ENCODE measurements at regions not wholly inside any gene's neighbourhood (a gene's known extent, or its start where the extent isn't known, plus 50 kb on each side); places are given as distances from the start of the nearest gene placed in this dataset.

DNA sequence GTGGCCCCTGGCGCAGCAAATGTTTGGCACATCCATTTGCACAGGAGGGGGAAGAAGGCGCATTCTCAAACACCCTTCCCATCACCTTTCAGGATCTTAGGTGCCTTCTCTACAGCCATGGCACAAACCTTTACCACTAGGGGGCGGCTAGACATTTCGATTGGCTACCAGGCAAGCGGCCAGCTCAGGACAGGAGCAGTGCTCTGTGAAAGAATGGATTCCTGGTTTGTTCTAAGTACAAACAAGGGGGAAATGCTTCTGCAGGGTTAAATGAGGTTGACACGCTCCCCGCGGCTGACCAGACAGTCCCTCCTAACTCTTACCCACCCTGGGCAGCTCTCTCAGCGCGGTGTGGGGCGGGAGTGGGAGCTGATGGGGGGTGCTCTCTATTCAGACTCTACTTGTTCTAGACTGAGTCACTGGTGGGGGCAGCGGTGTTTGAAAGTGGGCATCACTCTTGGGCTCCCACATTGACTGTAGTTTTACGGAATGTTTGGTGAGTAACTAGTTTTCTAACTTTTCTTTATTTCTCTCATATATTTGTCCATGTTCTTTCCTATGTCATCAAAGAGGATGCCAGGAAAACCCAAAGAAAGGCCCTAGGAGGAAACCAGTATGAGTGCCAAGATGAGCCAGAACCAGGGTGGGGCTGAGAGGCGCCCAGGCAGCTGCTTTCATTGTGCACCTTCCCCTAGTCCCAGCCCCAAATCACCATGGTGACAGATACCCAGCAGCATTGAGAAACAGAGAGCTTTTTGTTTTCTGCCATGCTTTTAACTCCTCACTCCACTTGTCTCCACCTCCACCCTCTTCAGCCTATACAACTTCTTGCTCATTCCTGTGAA lies 61.4 kb upstream of the GPR158 start:
- intact Hi-C loops (cut with micrococcal nuclease) = loop anchor here (2.0 kb wide), 1 partner anchor 113 kb away; no protein-coding TSS in a partner anchor

DNA sequence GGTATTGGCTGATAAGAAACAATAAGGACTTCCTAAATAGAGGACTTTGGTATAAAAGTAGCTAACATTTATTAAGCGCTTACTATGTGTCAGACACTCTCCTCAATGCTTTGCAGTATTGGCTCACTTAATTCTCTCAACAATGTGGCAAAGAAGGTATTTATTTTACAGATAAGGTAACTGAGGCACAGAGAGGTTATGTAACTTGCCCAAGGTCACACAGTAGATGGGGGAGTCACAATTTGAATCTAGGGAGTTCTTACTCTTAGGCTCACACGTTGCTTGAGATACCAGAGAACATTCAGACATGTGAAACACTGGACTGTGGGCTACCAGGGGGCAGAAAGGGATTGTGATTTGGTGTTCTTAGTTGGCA lies 60.8 kb upstream of the GPR158 start:
- intact Hi-C loops (cut with micrococcal nuclease) = no loop called here

DNA sequence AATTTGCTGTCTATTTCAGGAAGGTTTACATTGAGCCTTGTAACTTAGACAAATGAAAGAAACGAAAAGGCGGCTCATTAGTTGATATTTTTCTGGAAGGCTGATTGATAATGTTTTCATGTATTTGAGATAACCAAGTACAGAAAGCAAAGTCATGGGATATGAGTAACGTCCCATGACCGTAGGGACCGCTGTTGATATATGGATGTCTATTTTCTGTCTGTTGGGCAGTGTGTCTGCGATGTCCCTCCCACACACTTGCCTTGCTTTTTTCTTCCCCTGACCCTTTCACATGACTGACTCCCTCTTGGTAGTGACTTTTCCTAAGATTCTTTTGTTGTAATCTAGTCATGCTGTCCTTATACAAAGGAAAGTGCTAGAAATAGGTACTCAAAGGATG lies 57.0 kb upstream of the GPR158 start:
- intact Hi-C loops (cut with micrococcal nuclease) = no loop called here

DNA sequence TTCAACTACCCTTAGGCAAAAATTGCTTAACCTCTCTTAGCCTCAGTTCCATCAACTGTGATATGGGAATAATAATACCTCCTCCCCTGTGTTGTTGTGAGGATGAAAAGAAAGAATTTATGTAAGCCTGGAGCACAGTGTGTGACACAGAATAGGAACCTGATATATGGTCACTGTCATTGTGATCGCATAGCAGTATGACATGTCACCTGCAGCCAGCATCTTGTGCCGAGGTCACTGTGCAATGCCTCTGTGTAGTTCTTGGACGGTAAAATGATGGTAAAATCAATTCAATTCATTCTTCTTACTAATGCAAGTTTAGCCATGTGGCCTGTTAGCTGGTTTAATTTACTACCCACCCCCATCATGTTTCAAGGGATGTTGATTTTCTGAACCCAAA lies 54.6 kb upstream of the GPR158 start:
- intact Hi-C loops (cut with micrococcal nuclease) = no loop called here
